GM12873 (cell line): ENCODE measurements at regions not wholly inside any gene's neighbourhood (a gene's known extent, or its start where the extent isn't known, plus 50 kb on each side); places are given as distances from the start of the nearest gene placed in this dataset.

Experiments
- CTCF ChIP-seq: IDR thresholded peaks from 2 replicates; pipeline ENCODE4 v1.5.1; 2012; ENCODE audit warnings: low read depth, mild to moderate bottlenecking, moderate library complexity, low read length, control low read depth; ENCODE audit not compliant: insufficient read depth; ENCODE audit errors: missing control alignments

- no peak for TF ChIP-seq CTCF
Measured at GRCh38 chr19:29268721-29269393, 55.9 kb upstream of the UQCRFS1 start.

- TF ChIP-seq CTCF: no peak
Measured at GRCh38 chr19:29269641-29270040, 56.7 kb upstream of the UQCRFS1 start.

GRCh38 chr19:29271341-29271740 lies 58.4 kb upstream of the UQCRFS1 start:
- TF ChIP-seq CTCF: no peak

- TF ChIP-seq CTCF: no peak
Measured at GRCh38 chr19:29271911-29272310, 59.0 kb upstream of the UQCRFS1 start.

GRCh38 chr19:29273000-29273640 lies 60.2 kb upstream of the UQCRFS1 start:
- TF ChIP-seq CTCF: no peak

GRCh38 chr19:29275266-29275665 lies 62.3 kb upstream of the UQCRFS1 start:
- TF ChIP-seq CTCF: no peak

- TF ChIP-seq CTCF: no peak
Measured at GRCh38 chr19:29277102-29277501, 64.2 kb upstream of the UQCRFS1 start.
